ENCODE measurements at regions not wholly inside any gene's neighbourhood (a gene's known extent, or its start where the extent isn't known, plus 50 kb on each side); places are given as distances from the start of the nearest gene placed in this dataset.

- no peak for TF ChIP-seq ZNF274 (IDR thresholded peaks at IDR 0.05; ENCODE audit: low read depth, low read length)
- TF ChIP-seq SUZ12 (IDR thresholded peaks at IDR 0.05; ENCODE audit: extremely low read depth, insufficient read depth, insufficient read length): no peak
- TF ChIP-seq YY1 (IDR thresholded peaks at IDR 0.05; ENCODE audit: insufficient read depth, insufficient read length): no peak
Observed at GRCh38 chr6:97405818-97406409, 122.9 kb upstream of the MMS22L start.
